NCI-H774 (cell line): ENCODE measurements at regions not wholly inside any gene's neighbourhood (a gene's known extent, or its start where the extent isn't known, plus 50 kb on each side); places are given as distances from the start of the nearest gene placed in this dataset.
A peak's percentile ranks its signal among the peaks of the same experiment; 100 is the strongest.

Experiments used
- DNase-seq: peaks from one replicate; lab custom pipeline; 2025; lab: John Stamatoyannopoulos, UW

- no peak for DNase-seq
Measured at GRCh38 chr15:70347321-70348225, 249.9 kb upstream of the TLE3 start.

- DNase-seq: no peak
Measured at GRCh38 chr15:70345251-70346019, 247.7 kb upstream of the TLE3 start.

GRCh38 chr15:70344666-70345065, 246.9 kb upstream of the TLE3 start:
- peak; percentile 80 for DNase-seq

GRCh38 chr15:70343961-70344621, 246.4 kb upstream of the TLE3 start:
- DNase-seq: peak; percentile 75

- DNase-seq: no peak
Measured at GRCh38 chr15:70342554-70343548, 245.1 kb upstream of the TLE3 start.

- DNase-seq: no peak
Measured at GRCh38 chr15:70342141-70342540, 244.4 kb upstream of the TLE3 start.

- no peak for DNase-seq
Measured at GRCh38 chr15:70341566-70341965, 243.8 kb upstream of the TLE3 start.

GRCh38 chr15:70340494-70340870, 242.8 kb upstream of the TLE3 start:
- no peak for DNase-seq

GRCh38 chr15:70339571-70340493, 242.1 kb upstream of the TLE3 start:
- DNase-seq: peak; percentile 45

GRCh38 chr15:70337277-70338186, 239.8 kb upstream of the TLE3 start:
- no peak for DNase-seq

- DNase-seq: no peak
Measured at GRCh38 chr15:70336425-70337009, 238.8 kb upstream of the TLE3 start.

- no peak for DNase-seq
Measured at GRCh38 chr15:70334286-70334685, 236.6 kb upstream of the TLE3 start.

GRCh38 chr15:70329179-70329578, 231.5 kb upstream of the TLE3 start:
- no peak for DNase-seq

GRCh38 chr15:70328679-70329115, 231.0 kb upstream of the TLE3 start:
- DNase-seq: no peak

GRCh38 chr15:70327856-70328678, 230.3 kb upstream of the TLE3 start:
- no peak for DNase-seq

- no peak for DNase-seq
Measured at GRCh38 chr15:70327328-70327855, 229.7 kb upstream of the TLE3 start.
